ENCODE measurements at regions not wholly inside any gene's neighbourhood (a gene's known extent, or its start where the extent isn't known, plus 50 kb on each side); places are given as distances from the start of the nearest gene placed in this dataset.

DNA sequence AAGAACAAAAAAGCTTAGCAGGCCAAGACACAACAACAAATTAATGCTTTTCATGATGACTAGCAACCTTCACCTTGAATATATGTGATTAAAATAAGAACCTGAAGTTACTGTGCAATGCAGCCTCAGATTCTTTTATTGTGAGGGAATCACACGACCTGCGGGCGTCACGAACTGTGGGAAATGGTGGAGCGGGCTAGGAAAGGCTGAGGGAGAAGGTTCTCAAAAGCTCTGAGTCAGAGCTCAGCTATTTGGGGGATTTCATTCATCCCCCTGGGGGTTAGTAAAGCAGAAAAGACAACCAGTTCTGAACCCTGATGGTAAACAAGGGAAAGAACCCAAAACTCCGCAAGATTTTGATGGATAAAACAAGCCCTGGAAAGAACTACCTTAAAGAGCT is 89.3 kb upstream of the NCKAP5 start:
- H3K27me3 Mint-ChIP-seq (ENCODE audit: low read depth), result no peaks in the 10 kb centered on the region
- Histone ChIP-seq H3K27me3 (ENCODE audit: insufficient read depth, low read length) (no peaks in the 10 kb centered on the region), H2BK15ac (ENCODE audit: low read depth, low read length) (no peak overlapping the region), H3K14ac (ENCODE audit: insufficient read depth, low read length) (no peak overlapping the region), H3K9ac (ENCODE audit: extremely low read depth, insufficient read length, low read length) (no peak overlapping the region), H3K9me3 (ENCODE audit: control insufficient read depth, low read depth, low read length) (no peaks in the 10 kb centered on the region), H2BK5ac (ENCODE audit: insufficient read length, low read length) (no peak overlapping the region), H3K23me2 (ENCODE audit: insufficient read length, low read depth, low read length, poor library complexity, severe bottlenecking) (no peaks in the 10 kb centered on the region), H4K8ac (replicated peaks; ENCODE audit: insufficient read length, low read depth, low read length) (no peak overlapping the region), H3K4ac (ENCODE audit: low read depth, low read length) (no peak overlapping the region), H3T11ph (ENCODE audit: low read length) (no peak overlapping the region), H2BK12ac (ENCODE audit: insufficient read length, low read depth, low read length) (no peak overlapping the region), H3K18ac (ENCODE audit: insufficient read length, low read depth, low read length) (no peak overlapping the region), H4K91ac (ENCODE audit: insufficient read length, low read depth, low read length) (no peak overlapping the region), H3K79me2 (ENCODE audit: insufficient read depth, low read length) (no peaks in the 10 kb centered on the region), H2AFZ (ENCODE audit: low read length) (no peak overlapping the region), H3K27ac (ENCODE audit: insufficient read length, low read depth, low read length) (no peak overlapping the region), H3K23ac (ENCODE audit: insufficient read length, low read depth, low read length) (no peak overlapping the region), H3K4me1 (ENCODE audit: insufficient read depth, low read length) (no peaks in the 10 kb centered on the region), H2BK120ac (ENCODE audit: low read depth, low read length, poor library complexity, severe bottlenecking) (no peak overlapping the region), H4K20me1 (ENCODE audit: control insufficient read depth, insufficient read depth, insufficient read length) (no peaks in the 10 kb centered on the region), H2AK5ac (ENCODE audit: insufficient read length, low read length) (no peak overlapping the region), H3K56ac (ENCODE audit: insufficient read length, low read depth, low read length) (no peak overlapping the region), H4K5ac (ENCODE audit: insufficient read length, low read depth, low read length) (no peak overlapping the region), H3K79me1 (ENCODE audit: insufficient read depth, low read depth, low read length, poor library complexity, severe bottlenecking) (no peaks in the 10 kb centered on the region), H3K4me2 (ENCODE audit: insufficient read depth, insufficient read length, low read length) (no peak overlapping the region), H2BK20ac (ENCODE audit: low read depth, low read length, poor library complexity, severe bottlenecking) (no peak overlapping the region)
- H3K27ac Mint-ChIP-seq, result no peak overlapping the region
- H3K36me3 Mint-ChIP-seq (ENCODE audit: insufficient read depth in 1 of 3, low read depth in 3 of 3), result no peaks in the 10 kb centered on the region
- H3K4me3 Mint-ChIP-seq, result no peak overlapping the region
- no CpG with 5 or more reads among the region's 6 CpGs for WGBS (ENCODE audit: extremely low coverage, insufficient read length, low lambda C conversion rate)
- no peak for DNase-seq
- H3K4me1 Mint-ChIP-seq, result peaks cover 13 to 17% of the 10 kb centered on the region in 2 experiments
- no peaks in the 10 kb centered on the region for H3K9me3 Mint-ChIP-seq
- TF ChIP-seq CTCF (conservative IDR thresholded peaks at IDR 0.05), result no peak
